NCI-H226 (cell line): ENCODE measurements at regions not wholly inside any gene's neighbourhood (a gene's known extent, or its start where the extent isn't known, plus 50 kb on each side); places are given as distances from the start of the nearest gene placed in this dataset.

Experiments used
- DNase-seq: peaks from one replicate; pipeline ENCODE4 v3.0.0-alpha.2; 2015

DNA sequence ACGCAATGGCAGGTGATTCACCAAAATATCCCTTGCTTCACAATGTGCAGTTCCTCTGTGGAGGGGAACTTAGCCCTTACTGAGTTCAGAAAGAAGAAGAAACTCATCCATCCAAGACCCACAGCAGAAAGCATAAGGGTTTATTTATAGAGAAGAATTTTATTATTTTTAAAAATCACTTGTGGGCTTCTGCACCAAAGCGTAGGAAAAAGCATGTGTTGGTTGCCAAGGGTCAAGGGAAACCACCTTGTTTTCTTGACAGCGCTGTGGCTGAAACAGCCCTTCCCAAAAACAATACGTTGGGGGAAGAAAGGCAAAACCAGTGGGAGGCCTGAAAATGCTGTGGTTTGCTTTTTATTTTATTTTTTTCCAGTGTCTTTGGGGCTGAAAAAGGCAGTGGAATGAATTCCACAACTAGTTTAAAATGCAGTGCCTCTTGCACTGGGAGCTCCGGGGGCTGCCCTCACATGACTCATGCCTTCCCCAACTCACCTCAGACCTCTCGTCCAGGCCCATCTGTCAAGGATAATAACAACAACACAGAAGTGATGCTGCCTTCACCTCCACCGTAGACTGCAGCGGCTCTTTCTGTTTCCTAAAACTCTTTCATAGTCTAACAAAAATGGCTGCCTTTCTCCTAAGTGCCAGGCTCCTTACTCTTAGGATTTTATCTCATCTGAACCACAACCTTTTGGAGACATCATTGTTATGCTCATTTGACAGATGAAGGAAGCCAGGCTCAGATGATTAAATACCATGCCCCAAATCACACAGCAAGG, 224.2 kb upstream of the JUN start:
- DNase-seq: no peak

DNA sequence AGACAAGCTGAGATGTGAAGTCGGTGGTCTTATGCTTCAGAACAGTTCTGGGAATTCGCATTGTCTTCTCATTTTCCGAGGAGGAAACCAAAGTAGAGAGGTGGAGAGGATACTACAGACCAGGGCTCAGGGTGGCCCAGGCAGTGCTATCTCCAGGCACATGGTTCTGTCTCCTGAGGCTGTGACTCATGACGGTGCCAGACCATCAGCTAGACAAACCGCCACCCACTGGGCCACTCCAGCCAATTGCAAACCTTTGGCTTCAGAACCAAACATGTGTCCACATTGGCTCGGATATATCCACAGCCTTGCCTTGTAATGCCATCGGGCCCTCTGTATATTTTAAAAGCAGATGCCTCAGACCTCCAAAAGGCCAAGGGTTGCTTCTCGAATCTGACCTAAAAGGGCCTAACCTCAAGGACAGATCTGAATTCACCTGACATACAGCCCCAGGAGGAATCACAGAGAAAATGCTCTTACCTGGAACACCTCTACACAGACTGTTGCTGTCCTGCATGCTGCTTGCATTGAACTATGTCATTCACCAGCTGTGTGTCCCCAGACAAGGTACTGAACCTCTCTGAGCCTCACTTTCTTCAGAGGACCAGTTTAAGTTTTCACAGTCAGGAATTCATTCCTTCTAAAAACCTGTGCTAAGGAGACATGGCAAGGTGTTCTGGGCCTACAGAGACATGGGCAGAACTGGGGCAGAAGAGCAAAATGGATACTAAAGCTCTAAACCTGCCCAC, 224.9 kb upstream of the JUN start:
- DNase-seq: peak; percentile 33

DNA sequence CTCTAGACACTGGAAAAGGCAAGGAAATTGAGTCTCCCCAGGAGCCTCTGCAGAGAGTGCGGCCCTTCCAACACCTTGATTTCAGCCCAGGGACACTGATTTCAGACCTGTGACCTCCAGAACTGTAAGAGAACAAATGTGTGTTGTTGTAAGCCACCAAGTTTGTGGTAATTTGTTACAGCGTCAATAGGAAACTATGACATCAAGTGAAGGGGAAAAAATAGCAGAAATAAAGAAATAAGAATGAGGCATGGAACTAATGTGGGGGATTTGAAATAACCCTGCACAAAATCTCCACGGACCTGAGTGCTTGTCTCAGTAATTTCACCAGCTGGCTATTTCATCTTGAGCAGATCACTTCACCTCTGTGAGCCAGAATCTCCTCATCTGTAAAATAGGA, 227.8 kb upstream of the JUN start:
- no peak for DNase-seq

DNA sequence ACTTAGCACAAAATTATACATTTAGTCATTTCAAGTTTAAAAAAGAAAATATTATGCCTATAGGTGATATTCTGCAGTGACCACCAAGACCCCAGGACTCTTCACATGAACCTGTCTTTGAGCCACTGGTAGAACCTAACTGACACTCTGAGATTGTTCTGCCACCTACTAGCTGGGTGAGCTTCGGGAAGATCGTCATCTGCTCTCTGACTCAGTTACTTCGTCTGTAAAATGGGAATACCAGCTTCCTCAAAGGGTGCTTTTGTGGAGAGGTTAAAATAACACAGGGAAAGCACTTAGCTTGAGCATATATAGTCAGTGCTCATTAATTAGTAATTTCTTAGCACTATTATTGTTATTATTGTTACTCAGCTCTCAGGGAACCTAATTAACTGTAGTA, 228.5 kb upstream of the JUN start:
- DNase-seq: no peak

DNA sequence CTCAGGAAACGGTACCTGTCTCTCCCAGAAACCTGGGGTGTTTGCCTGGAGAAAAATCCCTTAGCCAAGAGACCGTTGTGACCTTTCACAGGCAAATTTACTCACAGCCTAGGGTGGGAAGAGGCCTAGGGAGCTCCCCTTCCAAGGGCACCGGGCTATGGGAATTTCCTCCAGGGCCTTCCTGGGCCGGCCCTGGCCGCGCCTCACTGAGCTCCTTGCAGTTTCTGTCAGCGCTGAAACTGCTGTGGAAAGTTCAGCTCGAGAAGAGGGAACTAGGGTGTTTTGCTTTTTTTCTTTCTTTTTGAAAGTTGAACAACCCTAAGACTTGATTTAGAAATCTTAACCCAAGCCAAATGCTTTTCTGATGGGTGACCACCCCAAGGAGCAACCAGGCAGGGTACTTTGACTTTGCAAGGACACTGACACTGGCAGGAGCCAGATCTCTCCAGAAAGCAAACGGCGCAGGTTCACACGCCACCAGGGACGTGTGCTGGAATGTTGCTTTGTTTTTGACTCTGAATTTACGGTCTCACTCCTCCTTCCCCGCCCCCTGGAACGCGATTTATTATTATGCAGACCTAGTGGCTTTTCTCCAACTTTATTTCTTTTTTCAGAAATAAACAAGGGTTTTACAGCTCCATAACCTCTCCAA, 229.6 kb upstream of the JUN start:
- no peak for DNase-seq

DNA sequence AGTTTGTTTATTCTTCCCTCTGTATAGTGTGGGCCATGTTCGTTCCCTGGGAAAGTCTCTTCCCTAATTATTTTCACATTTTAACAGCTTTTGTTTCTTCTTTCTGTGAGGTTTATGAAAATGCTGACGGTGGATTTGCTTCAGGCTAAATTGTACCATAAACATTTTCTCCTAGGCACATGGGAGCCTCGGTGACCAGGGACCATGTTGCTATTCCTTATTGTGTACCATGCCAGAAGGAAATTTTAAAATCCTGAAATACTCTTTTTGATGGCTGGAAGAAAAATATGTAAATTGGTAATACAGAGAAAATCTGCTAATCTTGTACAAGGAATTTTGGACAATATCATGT, 230.1 kb upstream of the JUN start:
- DNase-seq: no peak

DNA sequence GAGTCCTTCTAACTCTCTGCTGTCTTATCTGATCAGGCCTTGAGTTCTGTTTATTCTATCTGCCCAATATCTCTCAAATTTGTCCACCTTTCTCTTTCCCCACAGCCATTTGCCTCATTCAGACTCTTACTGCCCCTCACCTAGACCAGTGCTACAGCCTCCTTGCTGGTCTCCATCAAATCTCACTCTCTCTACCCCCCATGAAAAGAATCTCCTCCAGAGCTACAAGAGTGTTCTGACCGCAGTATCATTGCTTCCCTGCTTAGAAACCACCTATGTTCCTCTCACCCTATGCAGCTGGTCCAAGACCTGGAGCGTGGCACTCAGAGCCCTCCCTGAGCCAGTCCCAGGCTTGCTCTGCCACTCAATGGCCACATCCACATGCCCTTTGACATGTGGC, 231.0 kb upstream of the JUN start:
- no peak for DNase-seq

DNA sequence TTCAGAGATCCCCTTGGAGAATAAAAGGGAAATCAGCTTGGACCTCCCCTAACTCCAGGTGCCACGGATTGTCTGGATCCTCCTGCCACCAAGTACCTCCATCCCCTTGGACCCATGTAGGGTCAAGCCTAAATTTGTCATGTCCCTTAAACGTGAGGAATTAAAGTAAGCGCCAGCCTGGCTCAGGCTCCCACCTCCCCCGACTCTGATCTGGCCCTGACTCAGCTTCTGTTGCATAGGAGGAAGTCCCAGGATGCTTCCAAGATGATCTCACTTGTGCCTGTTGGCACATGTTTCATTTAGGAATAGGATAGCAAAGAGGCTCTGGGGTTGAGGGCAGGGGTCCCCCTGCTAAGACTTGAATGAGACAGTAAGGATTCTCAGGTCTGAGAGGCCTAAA, 231.9 kb upstream of the JUN start:
- peak; percentile 86 for DNase-seq

DNA sequence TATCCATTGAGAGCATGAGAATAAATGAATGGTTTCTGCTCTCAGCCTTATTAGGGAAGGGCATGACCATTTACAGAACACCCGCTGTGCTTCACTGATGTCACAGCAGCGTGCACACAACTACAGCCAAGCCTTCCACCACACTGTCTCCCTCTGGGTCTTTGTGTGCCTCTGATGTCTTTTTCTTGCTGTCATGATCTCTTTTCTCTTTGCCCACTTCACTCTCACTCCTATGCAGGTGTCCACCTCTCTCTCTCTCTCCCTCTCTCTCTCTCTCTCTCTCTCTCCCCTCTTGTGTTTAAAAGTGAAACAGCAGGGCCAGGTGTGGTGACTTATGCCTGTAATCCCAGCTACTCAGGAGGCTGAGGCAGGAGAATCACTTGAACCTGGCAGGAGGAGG, 232.5 kb upstream of the JUN start:
- DNase-seq: no peak

DNA sequence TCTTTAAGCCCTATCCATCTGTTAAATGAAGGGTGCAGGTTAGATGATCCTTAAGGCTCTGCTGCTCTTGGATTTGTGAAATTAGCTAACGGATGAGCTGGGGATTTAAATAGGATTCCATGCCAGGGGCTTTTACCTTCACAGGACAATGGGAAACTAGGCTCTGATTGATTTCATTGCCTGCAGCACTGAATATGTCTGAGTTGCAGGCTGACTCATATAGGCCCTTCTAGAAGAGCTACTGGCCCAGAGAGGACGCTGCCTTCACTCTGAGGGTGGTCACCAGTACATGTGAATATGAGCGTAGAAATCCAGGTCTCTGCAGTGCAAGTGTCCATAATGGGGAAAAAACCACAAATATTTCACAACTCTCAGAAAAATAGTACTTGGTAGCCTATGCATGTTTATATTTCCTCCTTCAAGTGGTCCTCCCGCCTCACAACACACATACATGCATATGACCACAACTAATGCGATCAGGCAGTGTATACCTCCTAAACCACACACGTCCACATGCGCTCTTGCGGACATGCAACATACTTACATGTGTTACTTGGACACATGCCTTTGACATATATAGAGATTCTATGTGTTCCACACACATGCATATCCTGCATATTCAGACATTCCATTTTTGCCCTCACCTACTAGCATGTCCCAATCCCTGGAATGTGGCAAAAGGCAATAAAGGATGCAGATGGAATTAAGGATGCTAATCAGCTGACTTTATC, 233.8 kb upstream of the JUN start:
- no peak for DNase-seq

DNA sequence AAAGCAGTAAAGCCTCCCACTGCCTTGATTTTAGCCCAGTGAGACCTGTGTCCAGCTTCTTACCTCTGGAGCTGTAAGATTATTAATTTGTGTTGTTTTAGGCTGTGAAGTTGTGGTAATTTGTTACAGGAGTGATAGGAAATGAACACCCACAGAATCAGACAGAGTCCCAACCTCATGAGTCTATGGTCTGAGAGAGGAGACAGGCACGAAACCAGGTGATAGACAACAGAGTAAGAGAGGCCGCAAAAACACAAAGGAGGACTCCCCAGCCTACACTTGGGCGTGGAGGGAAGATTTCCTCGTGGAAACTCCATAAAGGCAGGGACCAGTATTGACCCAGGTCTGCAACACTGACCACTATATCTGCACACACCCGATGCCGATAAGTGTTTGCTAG, 234.6 kb upstream of the JUN start:
- DNase-seq: no peak

DNA sequence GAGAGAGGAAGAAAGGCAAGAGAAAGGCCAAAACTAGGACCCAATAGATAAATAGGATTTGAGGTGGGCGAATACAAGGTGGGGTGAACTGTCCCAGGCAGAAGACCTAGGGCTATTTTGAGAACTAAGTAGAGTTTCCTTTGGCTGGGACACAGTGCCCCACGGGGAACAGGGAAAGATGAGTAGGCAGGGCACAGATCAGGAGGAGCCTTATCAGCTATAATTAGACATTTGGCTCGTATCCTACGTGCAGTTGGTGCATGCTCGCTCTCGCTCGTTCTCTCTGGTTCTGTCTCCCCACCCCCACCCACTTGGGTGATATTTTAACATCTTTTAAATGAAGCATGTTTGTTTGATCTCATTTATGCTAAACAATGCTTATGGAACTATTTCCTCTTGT, 235.0 kb upstream of the JUN start:
- no peak for DNase-seq

DNA sequence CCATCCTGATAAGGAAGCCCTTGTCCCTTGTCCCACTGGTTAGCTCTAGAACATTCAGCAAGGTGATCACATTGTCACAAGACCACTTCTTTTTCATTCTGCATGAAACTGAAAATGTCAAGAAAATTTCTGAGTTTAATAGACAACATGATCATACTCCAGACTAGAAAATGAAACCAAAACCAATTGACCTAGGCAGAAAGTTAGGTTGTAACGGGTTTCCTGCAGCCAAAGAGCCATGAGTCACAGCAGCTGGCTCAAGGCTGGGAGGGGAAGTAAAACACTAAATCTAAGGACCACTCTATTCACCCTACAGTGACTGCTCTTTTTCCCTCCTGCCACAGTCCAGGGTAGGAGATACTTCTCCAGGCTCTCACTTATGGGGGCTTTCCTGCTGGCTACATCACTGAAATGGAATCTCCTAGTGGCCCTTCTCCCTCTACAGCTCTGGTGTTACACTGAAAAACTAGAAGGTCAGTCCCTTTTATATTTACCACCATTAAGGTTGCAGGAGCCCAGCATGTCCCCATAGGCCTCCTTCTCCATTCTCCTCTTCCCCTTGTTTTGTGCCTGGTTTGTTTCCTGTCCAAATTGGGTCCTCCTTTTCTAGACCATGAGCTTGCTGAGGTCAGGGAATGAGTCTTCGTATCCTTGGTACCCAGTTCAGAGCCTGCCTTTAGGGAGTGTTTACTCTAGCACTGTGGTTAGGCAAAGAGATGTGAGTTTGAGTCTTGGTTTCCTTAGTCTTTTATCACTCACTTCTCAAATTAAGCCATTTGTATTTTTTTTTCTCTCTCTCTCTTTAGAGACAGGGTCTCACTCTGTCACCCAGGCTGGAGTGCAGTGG, 236.5 kb upstream of the JUN start:
- DNase-seq: peak; percentile 61

DNA sequence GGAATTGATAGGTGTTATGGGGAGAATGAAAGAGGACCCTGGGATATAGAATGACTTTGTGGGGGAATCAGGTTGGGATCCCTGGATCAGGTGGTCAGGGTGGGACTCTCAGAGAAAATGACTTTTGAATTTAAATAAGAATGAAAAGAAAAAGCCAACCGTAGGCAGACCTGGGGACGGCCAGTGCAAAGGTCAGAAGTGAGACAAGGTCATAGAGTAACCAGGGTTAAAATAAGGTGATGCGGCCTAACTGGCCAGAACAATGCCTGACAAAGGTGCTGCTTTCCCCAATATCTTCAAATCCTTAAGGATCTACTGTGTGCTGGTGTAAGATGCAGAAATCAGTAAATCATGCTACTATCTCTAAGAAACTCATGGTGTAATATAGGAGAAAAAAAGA, 238.4 kb upstream of the JUN start:
- no peak for DNase-seq

DNA sequence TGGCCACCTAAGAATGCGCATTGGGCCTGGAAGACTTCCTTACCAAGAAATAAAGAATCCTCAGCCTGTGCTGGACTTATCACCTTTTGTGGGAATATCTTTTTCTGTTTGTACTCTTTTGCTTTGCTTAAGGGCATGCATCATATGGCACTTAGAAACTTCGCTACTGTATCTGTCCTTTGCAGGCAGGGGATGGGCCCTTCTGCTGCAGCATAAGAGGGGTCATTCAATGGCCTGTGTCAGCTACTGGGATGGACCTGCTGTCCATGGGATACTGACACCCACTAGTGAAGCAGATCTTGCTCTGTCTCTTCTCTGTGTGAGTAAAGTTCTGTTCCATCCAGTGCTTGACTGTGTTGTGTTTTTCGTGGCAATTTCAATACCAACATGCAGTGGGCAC, 239.0 kb upstream of the JUN start:
- no peak for DNase-seq

DNA sequence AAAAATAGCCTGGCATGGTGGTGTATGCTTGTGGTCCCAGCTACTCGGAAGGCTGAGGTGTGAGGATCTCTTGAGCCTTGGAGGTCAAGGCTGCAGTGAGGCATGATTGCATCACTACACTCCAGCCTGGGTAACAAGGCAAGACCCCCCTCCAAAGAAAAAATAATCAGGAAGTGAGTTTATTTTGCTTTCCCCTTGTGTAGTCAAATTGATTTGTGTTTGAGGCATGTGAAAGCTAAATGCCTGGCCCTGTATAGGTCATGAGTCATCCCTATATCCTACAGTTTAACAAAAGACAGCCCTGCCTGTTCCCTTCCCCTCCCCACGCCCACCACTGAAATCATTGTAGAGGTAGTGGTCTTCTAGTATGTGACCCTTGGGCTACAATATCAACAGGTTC, 241.4 kb upstream of the JUN start:
- no peak for DNase-seq

DNA sequence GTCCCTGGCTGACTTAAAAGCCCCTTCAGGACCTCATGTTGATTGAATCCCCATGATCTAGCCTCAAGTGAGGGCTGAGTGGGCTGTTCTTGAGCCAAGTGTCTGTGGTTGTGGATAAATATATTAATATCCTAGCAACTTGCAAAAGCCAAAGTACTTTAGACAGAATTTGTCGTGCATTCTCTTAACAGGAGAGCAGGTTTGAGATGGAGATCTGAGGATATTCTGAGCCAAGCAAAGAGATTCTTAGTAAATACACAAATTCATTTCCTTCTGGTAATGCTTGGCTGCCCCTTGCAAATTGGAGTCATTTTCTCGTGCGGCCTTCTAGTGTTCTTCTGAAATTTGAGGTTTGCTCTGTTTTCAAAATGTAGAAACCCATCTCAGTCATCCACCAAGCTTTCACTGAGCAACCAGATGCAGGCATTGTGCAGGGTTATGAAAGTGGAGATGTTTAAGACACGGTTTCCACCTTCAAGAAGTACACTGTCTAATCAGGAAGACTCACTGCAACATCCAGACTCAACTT, 242.1 kb upstream of the JUN start:
- no peak for DNase-seq

DNA sequence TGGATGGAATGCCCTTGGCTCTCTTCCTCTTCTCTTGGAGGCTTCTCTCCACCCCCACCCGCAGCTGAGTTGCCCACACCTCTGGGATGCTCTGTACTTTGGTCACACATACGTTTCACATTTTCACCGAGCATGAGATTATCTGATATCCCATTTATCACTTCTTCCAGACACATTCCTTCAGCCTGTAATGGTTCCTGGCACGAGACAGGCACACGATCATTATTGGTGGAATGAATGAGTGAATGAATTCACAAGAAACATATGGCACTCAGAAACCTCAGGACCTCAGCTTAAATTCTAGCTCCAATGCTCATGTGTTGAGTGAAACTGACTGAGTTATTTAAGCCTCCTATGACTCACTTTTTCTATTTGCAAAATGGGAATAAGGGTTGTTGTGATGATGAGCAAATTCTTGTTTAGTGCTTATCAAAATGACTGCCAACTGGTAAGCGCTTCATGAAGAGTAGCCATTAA, 242.7 kb upstream of the JUN start:
- peak; percentile 81 for DNase-seq

DNA sequence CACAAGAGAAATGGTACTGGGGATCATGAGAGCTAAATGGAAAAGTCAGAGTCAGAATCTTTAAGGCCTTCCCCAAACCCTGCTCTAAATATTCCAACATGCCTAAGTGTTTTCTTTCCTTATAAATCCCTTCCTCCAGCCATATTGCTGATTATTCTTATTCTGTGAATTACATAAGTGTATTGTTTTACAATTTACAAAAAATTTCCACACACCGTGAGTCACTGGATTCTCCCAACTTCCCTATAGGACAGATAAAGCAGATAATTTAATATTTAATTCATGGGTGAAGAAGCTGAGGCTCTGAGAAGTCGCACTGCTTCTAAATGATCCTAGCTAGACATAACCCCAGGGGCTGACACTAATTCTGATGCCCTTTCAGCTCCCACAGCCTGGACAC, 243.3 kb upstream of the JUN start:
- DNase-seq: no peak

DNA sequence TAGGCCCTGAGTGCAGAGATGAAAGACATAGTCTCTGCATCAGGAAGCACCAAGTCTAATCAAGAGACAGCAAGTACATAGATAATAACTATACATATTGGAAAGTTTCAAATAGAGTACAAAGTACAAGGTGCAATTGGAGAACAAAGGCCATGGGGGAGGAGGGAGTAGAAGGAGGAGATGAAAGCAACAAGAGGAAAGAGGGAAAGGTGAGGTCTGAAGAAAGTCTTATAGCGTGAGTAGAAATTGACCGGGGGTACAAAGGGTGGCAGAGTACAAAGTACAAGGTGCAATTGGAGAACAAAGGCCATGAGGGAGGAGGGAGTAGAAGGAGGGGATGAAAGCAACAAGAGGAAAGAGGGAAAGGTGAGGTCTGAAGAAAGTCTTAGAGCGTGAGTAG, 244.2 kb upstream of the JUN start:
- DNase-seq: no peak

DNA sequence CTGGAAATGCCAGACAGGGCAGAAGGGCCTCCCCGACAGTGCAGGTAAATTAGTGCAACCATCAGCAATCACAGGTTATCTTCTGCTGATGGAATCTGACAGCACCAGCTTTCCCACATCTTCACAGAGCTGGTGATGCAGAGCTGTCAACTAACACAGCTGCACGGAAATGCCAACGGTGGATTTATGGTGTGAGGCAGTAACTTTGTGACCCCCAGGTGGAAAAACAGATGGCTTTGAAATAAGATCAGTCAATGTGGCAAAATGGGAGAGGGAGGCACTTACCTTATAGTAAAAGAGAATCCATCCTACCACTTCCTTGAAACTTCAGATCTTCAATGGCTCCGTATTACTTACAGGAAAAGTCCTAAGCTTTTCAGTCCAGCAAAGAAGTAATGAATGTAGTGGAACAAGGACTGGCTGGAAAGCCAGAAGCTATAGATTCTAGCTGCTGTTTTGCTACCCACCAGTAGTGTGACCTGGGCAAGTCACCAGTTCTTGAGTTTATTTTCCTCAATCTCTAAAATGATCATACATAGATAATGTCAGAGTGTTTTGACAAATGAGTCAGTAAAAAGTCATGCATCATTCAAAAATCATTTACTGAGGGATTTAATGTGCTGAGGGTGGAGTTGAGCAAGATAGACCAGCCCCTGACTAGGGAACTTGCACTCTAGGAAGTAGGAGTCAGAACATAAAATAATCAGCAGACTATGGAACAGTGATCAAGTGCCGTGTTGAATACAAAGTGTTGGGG, 245.7 kb upstream of the JUN start:
- DNase-seq: peak; percentile 50
